ENCODE measurements at regions not wholly inside any gene's neighbourhood (a gene's known extent, or its start where the extent isn't known, plus 50 kb on each side); places are given as distances from the start of the nearest gene placed in this dataset.
"Not testable (repeated sequence)": the region's sequence is repeated elsewhere in the genome, so short reads cannot be mapped to it uniquely, and the experiment has no call there.

DNA sequence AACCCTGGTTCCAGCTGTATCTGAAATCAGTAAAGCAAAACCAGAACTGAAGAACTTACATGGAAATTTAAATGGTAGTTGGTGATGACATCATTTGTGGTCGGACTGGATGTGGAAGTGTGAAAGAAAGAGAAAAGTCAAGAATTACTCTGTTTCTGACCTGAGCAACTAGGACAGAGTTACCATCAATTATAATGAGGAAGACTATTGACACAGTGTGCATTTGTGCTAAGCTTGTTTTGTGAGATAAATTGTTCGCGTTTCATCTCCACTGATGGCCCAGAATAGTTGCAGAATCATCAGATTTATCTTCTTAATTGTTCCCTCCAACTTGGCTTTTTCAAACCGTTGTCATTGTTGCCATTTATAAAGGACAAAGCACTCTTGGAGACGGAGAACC is 410.6 kb upstream of the DEPDC1 start:
- H3K4me3 ChIP-seq (ENCODE audit: low read depth, low read length), result no peak overlapping the region
- TF ChIP-seq, protein P1, sequence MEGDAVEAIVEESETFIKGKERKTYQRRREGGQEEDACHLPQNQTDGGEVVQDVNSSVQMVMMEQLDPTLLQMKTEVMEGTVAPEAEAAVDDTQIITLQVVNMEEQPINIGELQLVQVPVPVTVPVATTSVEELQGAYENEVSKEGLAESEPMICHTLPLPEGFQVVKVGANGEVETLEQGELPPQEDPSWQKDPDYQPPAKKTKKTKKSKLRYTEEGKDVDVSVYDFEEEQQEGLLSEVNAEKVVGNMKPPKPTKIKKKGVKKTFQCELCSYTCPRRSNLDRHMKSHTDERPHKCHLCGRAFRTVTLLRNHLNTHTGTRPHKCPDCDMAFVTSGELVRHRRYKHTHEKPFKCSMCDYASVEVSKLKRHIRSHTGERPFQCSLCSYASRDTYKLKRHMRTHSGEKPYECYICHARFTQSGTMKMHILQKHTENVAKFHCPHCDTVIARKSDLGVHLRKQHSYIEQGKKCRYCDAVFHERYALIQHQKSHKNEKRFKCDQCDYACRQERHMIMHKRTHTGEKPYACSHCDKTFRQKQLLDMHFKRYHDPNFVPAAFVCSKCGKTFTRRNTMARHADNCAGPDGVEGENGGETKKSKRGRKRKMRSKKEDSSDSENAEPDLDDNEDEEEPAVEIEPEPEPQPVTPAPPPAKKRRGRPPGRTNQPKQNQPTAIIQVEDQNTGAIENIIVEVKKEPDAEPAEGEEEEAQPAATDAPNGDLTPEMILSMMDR (conservative IDR thresholded peaks at IDR 0.05; ENCODE audit: low read depth, low read length), result no peak
- DNase-seq (ENCODE audit: low read depth), result no peak

DNA sequence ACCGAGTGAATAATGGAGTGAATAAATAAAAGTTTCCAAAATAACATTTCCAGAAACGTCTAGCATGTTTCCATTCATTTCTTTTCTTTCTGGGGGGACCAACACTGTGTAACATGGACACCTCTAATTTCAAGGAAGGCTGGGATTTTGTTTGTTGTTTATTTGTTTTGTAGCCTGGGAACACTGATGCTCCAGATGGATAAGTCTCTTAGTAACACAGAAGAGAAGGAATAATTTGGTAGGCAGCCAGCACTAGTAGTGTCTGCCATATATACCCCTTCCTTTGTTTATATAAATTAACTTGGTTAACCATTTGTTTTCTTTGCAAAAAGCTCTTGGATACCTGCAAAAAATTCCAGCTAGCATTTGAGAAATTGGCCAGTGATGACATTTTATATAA is 411.4 kb upstream of the DEPDC1 start:
- DNase-seq (ENCODE audit: low read depth), result no peak
- H3K4me3 ChIP-seq (ENCODE audit: low read depth, low read length), result no peak overlapping the region
- TF ChIP-seq, protein P1 (conservative IDR thresholded peaks at IDR 0.05; ENCODE audit: low read depth, low read length), result no peak

DNA sequence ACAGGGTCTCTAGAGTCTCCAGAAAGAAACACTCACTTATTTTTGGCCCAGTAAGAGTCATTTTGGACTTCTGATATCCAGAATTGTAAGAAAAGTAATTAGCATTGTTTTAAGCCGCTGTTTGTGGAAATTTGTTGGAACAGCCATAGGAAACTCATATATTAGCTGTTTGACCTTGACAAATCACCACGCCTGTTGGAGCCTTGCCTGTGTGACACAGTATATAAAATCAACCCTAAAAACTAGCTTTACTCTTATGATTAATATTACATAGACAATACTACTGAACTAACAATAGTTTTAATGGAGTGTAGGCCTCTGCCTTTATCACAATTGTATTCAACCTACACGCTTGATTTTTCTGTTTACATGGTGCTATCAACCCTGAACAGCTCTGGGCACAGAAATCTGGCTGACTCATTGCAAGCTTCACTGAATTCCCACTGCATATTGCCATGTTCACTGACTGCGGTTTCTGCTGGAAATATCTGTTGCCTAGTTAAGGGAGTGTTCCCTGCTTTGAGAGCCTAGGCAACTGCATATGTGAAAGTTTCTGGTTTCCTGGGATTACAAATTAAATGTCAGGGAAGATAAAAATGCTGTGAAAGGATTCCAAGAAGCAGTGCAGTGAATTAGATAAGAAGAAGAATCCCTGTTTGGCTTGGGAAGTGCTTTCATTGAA is 419.5 kb upstream of the DEPDC1 start:
- DNase-seq (ENCODE audit: low read depth), result peak; percentile 40
- TF ChIP-seq, protein P1 (conservative IDR thresholded peaks at IDR 0.05; ENCODE audit: low read depth, low read length), result no peak
- no peak overlapping the region for H3K4me3 ChIP-seq (ENCODE audit: low read depth, low read length)

DNA sequence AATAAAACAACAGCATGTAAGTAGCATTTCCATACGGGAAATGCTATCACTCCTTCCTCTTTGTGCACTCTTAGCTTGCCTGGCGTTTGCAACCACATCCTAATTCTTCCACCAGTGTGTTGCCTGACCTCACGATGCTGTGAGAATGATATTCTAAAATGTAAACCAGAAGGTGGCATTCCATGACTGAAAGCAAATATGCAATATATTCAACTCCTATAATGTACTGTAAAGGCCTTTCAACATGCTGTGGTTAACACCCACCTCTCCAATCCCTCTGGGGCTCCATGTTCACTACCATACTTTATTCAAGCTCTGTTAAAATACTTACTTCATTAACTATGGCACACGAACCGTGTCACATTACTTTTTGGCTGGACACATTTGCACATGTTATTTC is 420.6 kb upstream of the DEPDC1 start:
- H3K4me3 ChIP-seq (ENCODE audit: low read depth, low read length), result no peak overlapping the region
- TF ChIP-seq, protein P1 (conservative IDR thresholded peaks at IDR 0.05; ENCODE audit: low read depth, low read length), result no peak
- DNase-seq (ENCODE audit: low read depth), result peak; percentile 10

DNA sequence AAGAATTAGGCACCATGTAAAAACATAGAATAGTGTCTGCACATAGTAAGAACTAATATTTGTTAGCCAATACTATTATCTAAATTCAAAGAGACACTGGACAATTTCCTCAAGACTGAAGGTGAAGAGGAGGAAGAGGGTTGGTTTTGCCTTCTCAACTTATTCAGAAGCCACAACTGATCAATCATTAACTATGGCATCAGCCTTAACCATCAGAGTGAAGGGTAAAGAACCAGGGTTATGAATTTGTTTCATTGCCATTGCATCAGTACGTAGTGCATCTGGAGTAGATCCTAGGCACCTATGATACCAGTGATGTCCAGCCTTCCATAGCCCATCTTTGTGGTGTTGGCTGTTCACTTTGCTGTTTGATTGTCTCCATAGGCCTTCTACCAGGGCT is 421.7 kb upstream of the DEPDC1 start:
- TF ChIP-seq, protein P1 (conservative IDR thresholded peaks at IDR 0.05; ENCODE audit: low read depth, low read length), result no peak
- no peak overlapping the region for H3K4me3 ChIP-seq (ENCODE audit: low read depth, low read length)
- DNase-seq (ENCODE audit: low read depth), result no peak

DNA sequence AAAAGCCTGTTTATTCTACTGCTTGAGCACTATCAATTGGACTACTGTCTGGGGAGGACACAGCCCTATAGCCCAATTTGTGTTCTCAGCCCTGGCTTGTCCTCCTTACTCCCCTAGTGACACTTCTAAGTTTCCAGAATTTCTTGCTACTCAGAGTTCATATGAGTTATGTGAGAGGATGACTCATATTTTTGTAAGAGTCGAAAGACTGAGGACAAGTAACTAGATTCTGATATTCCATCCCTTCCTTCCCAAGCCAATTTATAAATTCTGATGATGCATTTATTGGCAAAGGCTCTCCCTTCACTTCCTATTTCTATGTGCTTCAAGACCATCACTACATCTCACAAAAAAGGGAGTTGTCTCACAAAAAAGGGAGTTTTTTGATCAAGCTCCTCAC is 422.2 kb upstream of the DEPDC1 start:
- TF ChIP-seq, protein P1 (conservative IDR thresholded peaks at IDR 0.05; ENCODE audit: low read depth, low read length), result no peak
- no peak for DNase-seq (ENCODE audit: low read depth)
- H3K4me3 ChIP-seq (ENCODE audit: low read depth, low read length), result no peak overlapping the region

DNA sequence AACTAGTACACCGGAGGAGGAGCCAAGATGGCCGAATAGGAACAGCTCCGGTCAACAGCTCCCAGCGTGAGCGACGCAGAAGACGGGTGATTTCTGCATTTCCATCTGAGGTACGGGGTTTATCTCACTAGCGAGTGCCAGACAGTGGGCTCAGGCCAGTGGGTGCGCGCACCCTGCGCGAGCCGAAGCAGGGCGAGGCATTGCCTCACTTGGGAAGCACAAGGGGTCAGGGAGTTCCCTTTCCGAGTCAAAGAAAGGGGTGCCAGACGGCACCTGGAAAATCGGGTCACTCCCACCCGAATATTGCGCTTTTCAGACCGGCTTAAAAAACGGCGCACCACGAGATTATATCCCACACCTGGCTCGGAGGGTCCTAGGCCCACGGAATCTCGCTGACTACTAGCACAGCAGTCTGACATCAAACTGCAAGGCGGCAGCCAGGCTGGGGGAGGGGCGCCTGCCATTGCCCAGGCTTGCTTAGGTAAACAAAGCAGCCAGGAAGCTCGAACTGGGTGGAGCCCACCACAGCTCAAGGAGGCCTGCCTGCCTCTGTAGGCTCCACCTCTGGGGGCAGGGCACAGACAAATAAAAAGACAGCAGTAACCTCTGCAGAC is 426.7 kb upstream of the DEPDC1 start:
- DNase-seq (ENCODE audit: low read depth); H3K4me3 ChIP-seq (ENCODE audit: low read depth, low read length): not testable (repeated sequence)
